HCT116 (cell line): ENCODE measurements at regions not wholly inside any gene's neighbourhood (a gene's known extent, or its start where the extent isn't known, plus 50 kb on each side); places are given as distances from the start of the nearest gene placed in this dataset.

ENCODE experiments used
- POLR2AphosphoS5 ChIP-seq: IDR thresholded peaks from 2 replicates; pipeline ENCODE4 v1.6.1; 2011; ENCODE audit warnings: mild to moderate bottlenecking, low read depth, low read length, moderate library complexity
- SRF ChIP-seq: IDR thresholded peaks from 2 replicates; pipeline ENCODE4 v1.6.1; 2012; ENCODE audit warnings: low read depth
- TF ChIP-seq, protein P1 (sequence below), 3 experiments: fragments of 200-600 bp in 1 of 3; sonication (generic) in 1 of 3; IDR thresholded peaks in 2 of 3; conservative IDR thresholded peaks in 1 of 3; 2 replicates each; pipeline ENCODE4 v1.5.1; 2012 to 2017; ENCODE audit warnings: low read depth in 2 of 3, low read length in 2 of 3, antibody characterized with exemption in 1 of 3, borderline replicate concordance in 1 of 3, control low read depth in 1 of 3, mild to moderate bottlenecking in 1 of 3, mixed read lengths in 1 of 3, mixed run types in 1 of 3, moderate library complexity in 1 of 3; ENCODE audit not compliant: insufficient read depth in 1 of 3

DNA sequence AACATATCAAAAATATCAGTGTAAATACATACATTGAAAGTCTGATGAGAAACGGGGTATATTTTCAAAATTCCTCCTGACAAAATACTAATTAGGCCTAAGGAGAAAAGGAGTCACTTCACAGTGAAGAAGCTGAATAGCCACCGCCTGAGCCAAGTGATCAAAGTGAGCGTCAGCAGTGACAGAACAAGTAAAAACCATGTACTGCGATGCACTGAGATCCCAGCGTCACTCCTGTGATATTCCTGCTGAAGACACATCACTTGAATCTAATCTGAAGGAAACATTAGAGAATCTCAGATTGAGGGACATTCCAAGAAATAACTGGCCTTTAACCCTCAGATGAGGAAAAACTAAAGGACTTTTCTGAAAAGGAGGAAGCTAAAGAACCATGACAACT is 285.3 kb downstream of the EN1 start:
- TF ChIP-seq SRF (no peak), POLR2AphosphoS5 (no peak)
- TF ChIP-seq, protein P1, sequence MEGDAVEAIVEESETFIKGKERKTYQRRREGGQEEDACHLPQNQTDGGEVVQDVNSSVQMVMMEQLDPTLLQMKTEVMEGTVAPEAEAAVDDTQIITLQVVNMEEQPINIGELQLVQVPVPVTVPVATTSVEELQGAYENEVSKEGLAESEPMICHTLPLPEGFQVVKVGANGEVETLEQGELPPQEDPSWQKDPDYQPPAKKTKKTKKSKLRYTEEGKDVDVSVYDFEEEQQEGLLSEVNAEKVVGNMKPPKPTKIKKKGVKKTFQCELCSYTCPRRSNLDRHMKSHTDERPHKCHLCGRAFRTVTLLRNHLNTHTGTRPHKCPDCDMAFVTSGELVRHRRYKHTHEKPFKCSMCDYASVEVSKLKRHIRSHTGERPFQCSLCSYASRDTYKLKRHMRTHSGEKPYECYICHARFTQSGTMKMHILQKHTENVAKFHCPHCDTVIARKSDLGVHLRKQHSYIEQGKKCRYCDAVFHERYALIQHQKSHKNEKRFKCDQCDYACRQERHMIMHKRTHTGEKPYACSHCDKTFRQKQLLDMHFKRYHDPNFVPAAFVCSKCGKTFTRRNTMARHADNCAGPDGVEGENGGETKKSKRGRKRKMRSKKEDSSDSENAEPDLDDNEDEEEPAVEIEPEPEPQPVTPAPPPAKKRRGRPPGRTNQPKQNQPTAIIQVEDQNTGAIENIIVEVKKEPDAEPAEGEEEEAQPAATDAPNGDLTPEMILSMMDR (IDR thresholded peaks at IDR 0.05 in 2 of 3, conservative IDR thresholded peaks at IDR 0.05 in 1 of 3; ENCODE audit: borderline replicate concordance in 1 of 3, insufficient read depth in 1 of 3, low read depth in 2 of 3, low read length in 2 of 3) = no peak
